GM18861 (cell line): ENCODE measurements at regions not wholly inside any gene's neighbourhood (a gene's known extent, or its start where the extent isn't known, plus 50 kb on each side); places are given as distances from the start of the nearest gene placed in this dataset.
"Not testable (repeated sequence)": the region's sequence is repeated elsewhere in the genome, so short reads cannot be mapped to it uniquely, and the experiment has no call there.

Experiments
- ATAC-seq: cut with Tn5 transposase; IDR thresholded peaks from one replicate; pipeline ENCODE4 v1.9.1; 2021; ENCODE audit not compliant: unreplicated experiment

- no peak for ATAC-seq
Measured at GRCh38 chr20:6355754-6356451, 233.1 kb upstream of the FERMT1 start.

- ATAC-seq: no peak
Measured at GRCh38 chr20:6348908-6349307, 226.1 kb upstream of the FERMT1 start.

- no peak for ATAC-seq
Measured at GRCh38 chr20:6347916-6348315, 225.1 kb upstream of the FERMT1 start.

GRCh38 chr20:6341491-6341890, 218.7 kb upstream of the FERMT1 start:
- no peak for ATAC-seq

- no peak for ATAC-seq
Measured at GRCh38 chr20:6339176-6339575, 216.3 kb upstream of the FERMT1 start.

- ATAC-seq: no peak
Measured at GRCh38 chr20:6333110-6333509, 210.3 kb upstream of the FERMT1 start.

GRCh38 chr20:6321235-6321634, 198.4 kb upstream of the FERMT1 start:
- ATAC-seq: not testable (repeated sequence)

- no peak for ATAC-seq
Measured at GRCh38 chr20:6311841-6312655, 189.2 kb upstream of the FERMT1 start.

- no peak for ATAC-seq
Measured at GRCh38 chr20:6311097-6311496, 188.3 kb upstream of the FERMT1 start.

GRCh38 chr20:6305536-6305935, 182.7 kb upstream of the FERMT1 start:
- ATAC-seq: no peak

- ATAC-seq: no peak
Measured at GRCh38 chr20:6302041-6302440, 179.2 kb upstream of the FERMT1 start.

- ATAC-seq: no peak
Measured at GRCh38 chr20:6299456-6299855, 176.6 kb upstream of the FERMT1 start.

- ATAC-seq: no peak
Measured at GRCh38 chr20:6298049-6298448, 175.2 kb upstream of the FERMT1 start.

- ATAC-seq: no peak
Measured at GRCh38 chr20:6295867-6296256, 173.0 kb upstream of the FERMT1 start.

- ATAC-seq: no peak
Measured at GRCh38 chr20:6295127-6295866, 172.5 kb upstream of the FERMT1 start.

GRCh38 chr20:6287471-6287870, 164.6 kb upstream of the FERMT1 start:
- ATAC-seq: no peak

- ATAC-seq: no peak
Measured at GRCh38 chr20:6282642-6283041, 159.8 kb upstream of the FERMT1 start.

- ATAC-seq: no peak
Measured at GRCh38 chr20:6277661-6278240, 154.9 kb upstream of the FERMT1 start.

- ATAC-seq: not testable (repeated sequence)
Measured at GRCh38 chr20:6270404-6270803, 147.6 kb upstream of the FERMT1 start.

GRCh38 chr20:6269168-6269873, 146.5 kb upstream of the FERMT1 start:
- no peak for ATAC-seq
